NB4 (cell line): ENCODE measurements at regions not wholly inside any gene's neighbourhood (a gene's known extent, or its start where the extent isn't known, plus 50 kb on each side); places are given as distances from the start of the nearest gene placed in this dataset.

ENCODE experiments used
- POLR2A ChIP-seq: IDR thresholded peaks from 2 replicates; pipeline ENCODE4 v1.6.1; 2011; ENCODE audit warnings: mild to moderate bottlenecking; ENCODE audit not compliant: insufficient read length; ENCODE audit errors: extremely low read depth
- TF ChIP-seq, protein P1 (sequence below): IDR thresholded peaks from one replicate; pipeline ENCODE4 v1.5.1; 2012; ENCODE audit warnings: low read depth, low read length
- TF ChIP-seq, protein P2 (sequence below): IDR thresholded peaks from 2 replicates; pipeline ENCODE4 v1.6.1; 2011; ENCODE audit warnings: low read depth, low read length

DNA sequence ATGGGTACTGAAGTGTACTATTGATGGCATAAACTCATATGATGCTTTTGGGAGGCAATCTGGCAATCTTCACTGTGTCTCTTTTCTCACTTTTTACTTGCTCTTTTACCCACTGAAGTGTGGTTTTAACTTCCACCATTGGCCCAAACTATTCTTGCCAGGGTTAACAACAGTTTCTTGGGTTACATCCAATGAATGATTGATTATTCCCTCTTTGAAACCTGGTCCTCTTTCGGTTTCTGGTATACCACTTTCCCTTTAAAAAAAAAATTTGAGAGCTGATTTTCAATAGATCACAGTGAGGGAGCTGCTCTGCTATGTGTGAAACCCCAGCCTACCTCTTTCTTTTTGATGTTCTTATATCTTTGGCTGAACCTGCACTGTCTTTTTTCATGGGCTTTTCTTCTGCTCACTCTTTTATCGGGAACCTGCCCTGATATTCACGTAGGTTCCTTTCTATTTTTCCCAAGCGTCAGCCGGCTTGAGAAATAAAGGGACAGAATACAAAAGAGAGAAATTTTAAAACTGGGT lies 56.1 kb upstream of the OR4E1 start:
- TF ChIP-seq, protein P1, sequence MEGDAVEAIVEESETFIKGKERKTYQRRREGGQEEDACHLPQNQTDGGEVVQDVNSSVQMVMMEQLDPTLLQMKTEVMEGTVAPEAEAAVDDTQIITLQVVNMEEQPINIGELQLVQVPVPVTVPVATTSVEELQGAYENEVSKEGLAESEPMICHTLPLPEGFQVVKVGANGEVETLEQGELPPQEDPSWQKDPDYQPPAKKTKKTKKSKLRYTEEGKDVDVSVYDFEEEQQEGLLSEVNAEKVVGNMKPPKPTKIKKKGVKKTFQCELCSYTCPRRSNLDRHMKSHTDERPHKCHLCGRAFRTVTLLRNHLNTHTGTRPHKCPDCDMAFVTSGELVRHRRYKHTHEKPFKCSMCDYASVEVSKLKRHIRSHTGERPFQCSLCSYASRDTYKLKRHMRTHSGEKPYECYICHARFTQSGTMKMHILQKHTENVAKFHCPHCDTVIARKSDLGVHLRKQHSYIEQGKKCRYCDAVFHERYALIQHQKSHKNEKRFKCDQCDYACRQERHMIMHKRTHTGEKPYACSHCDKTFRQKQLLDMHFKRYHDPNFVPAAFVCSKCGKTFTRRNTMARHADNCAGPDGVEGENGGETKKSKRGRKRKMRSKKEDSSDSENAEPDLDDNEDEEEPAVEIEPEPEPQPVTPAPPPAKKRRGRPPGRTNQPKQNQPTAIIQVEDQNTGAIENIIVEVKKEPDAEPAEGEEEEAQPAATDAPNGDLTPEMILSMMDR = no peak
- TF ChIP-seq POLR2A = no peak
- TF ChIP-seq, protein P2, sequence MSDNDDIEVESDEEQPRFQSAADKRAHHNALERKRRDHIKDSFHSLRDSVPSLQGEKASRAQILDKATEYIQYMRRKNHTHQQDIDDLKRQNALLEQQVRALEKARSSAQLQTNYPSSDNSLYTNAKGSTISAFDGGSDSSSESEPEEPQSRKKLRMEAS = no peak
